ENCODE measurements at regions not wholly inside any gene's neighbourhood (a gene's known extent, or its start where the extent isn't known, plus 50 kb on each side); places are given as distances from the start of the nearest gene placed in this dataset.

GRCh38 chr13:40476175-40476958, 190.1 kb downstream of the FOXO1 start:
- DNase-seq: no peak

DNA sequence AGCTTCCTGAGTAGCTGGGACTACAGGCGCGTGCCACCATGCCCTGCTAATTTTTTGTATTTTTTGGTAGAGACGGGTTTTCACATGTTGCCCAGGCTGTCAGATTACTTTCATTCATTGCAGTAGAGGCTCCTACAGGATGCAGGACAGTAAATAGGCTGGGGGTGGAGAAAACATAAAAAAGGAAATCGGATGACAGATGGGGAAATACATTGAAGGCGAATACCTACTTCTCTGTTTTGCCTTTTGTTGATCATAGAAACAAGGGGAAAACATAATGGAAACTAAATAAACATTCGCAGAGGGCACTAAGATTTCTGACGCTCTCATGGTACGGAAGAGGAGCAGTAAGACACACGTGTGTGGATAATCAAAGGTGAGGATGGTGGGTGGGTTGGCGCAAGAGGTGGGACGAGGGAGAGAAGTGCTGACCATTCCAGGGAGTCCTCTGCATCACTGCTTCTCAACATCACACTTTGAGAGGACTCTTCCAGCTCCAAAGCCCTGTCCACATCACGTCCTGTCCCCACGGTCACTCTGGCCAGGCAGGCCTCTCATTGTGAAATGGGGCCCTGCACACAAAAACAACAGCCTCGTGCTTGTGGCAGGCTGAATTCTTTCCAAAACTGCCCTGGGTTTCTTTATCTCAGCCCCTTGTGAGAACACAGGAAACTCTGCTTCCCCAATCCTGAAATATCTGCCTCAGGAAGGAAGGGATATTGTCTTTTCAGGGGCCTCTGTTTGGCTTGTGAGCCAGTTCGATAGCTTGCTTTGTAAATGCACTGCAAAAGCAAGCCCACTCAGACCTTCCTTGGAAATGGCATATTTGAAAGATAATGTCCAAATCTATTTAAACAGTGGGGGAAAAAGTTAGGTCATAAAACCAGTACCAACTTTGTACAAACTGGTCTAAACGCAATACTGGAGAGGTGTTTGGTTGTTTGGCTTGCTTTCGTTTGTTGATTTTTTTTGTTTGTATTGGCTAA, 188.5 kb downstream of the FOXO1 start:
- DNase-seq: no peak

DNA sequence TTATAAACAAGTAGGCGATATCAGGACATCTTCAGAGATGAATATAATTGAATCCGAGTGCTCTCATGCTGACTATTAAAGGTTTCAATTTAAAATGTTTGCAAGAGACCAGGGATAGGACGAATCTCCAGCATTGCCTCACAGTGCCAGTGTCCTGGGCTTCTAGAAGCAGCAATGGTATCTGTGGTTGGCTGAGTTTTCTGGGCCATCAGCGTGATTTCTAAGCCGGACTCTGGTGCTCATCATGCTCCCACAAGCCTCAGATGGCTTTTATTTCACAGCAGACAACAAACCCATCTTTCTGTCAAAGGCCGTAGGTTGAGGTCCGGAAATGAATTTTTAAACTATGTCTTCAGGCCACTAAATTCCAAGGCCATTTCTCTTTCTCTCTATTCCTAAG, 187.7 kb downstream of the FOXO1 start:
- no peak for DNase-seq

DNA sequence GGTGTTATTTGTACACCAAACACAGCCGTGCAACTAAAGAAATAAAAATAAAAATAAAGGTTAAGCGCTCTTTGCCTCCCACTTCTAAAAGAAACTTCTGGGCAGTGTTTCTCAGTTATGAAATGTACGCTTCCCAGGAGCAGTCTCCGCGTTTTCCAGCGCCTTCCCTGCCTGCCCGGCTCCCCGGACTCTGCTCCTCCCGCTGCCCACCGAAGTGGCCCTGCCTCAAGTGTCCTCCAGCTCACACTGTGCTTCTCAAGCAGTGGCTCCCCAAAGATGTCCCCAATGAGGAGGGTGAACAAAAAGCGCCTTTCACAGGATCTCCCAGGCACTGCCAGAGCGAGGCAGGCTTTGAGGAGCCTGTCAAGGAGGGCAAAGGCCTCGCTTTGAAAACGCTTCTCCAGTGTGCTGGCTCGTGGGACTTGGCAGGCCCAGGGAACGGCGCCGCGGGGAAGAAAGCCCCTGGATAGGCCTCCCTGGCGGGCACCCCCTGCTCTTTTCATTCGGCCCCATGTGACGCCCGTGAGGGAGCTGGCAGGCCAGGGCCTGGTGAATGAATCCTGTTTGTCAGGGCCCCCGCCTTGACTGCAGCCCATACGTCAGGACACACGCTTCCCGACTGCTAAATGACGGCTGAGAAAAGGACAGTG, 187.1 kb downstream of the FOXO1 start:
- no peak for DNase-seq

- no peak for DNase-seq
Measured at GRCh38 chr13:40480012-40480914, 186.2 kb downstream of the FOXO1 start.

DNA sequence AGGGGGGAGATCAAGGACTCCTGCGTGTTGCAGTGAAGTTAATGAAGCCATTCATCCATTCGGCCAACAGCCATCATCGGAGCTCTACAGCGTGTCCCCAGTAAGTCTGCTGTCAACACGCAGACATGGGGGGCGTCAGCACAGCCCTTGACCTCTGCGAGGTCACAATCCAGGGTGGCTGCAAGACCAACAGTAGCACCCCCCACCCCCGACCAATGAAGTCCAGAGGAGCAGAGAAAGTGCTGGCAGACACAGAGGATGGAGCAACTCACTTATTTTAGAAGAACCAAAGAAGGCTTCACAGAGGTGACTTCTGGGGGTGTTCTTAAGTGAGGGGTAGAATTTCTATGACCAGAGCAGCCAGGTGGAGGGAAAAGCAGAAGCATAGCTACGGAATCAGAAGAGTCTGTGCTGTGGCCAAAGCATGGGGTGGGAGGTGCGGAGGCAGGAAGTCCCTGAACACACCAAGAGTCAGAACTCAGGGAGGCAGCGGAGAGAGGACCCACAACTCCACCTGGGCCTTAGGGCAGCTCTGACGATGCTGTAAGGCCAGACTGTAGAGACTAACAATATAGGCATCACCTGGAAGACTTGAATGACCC, 185.4 kb downstream of the FOXO1 start:
- DNase-seq: no peak

GRCh38 chr13:40483601-40484000, 182.8 kb downstream of the FOXO1 start:
- no peak for DNase-seq

GRCh38 chr13:40484101-40484800, 182.2 kb downstream of the FOXO1 start:
- no peak for DNase-seq

GRCh38 chr13:40484974-40485373, 181.5 kb downstream of the FOXO1 start:
- DNase-seq: no peak

DNA sequence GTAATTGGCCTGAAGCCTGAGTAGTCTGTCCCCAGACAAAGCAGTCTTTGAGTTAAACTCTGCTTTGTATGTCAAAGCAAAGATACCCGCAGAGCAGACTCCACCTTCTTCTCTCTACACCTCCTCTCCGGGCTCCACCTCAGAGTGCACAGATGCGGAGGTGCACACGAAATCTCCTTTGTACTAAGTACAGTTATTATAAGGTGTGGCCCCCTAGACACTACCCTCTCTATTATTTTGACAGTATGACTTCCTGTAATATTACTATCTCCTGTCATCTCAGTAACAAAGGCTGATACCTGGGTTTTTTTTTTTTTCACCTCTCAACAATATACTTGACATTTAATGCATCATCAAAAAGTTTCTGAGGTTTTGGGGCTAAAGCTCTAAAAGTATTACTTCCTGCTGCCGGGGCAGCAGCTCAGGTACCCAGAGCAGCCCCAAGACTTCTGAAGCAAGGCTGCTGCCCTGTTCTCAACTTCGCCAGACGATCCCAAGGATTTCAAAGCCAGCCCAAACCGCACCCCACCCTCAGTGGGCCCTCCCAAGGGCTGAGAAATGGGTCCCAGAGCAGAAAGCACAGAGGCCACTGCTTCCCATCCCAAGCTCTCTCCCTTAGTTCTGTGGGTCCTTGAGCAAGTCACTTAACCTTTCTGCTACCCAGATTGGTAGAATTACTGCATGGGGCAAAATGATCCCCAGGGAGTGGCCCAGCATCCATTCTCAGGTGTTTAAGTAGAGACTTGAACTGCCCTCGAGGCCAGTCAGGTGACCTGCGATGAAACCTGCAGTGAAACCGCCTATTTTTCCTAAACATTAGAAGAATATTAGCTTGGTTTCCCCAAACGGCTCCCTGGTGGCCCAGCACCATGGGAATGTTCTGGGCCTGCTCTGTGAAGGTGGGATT, 180.6 kb downstream of the FOXO1 start:
- DNase-seq: no peak

DNA sequence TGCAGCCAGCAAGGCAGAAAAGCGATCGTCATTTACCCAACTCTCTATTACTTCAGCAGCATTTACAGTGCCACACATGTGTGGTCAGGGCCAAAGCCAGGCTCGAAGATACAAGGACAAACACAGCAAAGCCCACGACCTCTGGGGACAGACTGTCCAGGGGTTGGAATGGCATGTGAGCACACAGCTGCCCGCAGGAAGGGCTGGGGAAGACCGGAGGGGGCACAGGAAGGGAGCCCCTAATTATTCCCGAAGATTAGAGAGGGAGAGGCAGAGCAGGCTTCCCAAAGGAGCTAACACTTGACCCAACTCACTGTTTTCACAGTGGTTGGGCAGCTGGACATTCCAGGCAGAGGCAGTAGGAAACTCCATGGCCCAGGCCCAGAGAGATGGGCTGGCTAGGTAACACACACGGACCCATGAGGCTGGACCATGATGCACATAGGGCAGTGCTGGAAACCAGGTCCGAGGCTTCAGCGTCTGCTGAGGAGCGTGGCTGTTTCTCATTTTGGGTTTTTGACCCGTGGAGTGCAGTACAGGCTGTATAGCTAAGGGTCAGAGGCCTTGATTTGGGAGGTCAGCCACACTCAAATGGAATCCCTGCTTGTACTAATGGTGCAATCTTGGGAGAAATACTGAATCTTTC, 179.8 kb downstream of the FOXO1 start:
- DNase-seq: no peak

DNA sequence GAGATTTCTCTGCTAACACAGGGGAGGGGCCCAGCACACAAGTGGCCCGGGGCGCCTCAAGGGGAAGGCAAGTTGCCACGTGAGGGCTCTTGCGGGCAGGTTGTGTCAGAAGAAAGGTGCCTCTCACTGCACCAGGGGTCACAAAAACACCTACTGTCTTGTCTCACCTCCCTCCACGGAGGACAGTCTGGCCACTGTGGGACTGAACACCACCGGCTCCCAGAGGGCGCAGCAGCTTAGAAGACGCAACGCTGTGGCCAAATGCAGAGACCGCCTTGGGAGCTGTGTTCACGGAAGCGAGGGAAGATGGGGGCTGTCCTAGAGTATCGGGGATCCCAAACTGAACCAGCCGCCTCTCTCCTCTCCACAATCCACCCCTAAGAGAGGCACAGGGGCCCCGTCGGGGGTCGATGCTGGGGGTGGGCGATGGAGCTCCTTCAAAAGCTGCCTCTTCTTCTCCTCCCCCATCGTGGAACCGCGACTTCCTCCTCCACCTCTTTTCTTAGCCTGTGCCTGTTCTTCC, 177.5 kb downstream of the FOXO1 start:
- DNase-seq: no peak

DNA sequence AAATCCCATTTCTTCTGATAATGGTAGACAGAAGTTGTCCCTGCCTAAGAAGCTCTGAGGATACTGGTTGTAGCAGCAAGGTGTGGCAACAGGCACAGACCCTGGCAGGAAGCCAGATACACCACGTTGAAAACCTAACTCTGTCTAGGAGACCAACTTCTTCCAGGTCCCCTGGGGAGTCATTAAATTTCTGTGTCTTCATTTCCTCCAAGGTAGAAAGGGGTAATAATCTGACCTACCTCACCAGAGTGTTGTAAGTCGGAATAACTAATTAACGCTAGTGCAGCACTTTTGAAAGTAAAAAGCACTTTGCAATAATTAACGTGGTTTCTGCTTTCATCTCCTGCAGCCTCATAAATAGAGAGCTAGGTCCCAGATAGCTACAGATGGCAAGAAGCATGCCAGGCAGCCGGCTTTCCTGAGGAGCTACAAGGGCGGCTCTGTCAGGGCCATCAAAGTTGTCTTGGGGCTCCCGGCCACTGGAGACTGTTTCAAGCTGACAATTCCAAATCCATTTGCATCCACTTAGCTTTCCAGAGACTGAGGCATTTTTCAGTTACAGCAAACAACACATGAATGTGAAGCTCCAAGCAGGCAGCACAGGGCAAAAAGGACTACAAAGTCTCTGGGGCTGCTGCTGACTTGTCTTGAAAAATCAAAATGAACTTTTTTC, 176.2 kb downstream of the FOXO1 start:
- no peak for DNase-seq

DNA sequence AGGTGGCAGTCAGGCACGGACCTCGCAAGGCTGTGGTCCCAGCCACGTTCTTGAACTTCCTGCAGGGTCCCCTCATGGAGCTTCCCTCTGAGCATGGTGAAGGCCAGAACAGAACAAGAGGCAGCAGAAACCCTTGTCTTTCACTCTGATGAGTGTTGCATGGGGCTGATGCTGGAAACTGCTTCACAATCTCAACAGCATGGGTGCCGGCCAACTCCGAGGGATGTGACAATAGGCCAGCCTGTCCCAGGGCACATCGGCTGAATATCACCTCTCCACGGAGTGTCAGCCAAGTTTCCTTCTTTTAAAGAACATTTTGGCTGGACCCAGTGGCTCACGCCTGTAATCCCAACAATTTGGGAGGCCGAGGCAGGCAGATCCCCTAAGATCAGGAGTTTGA, 173.9 kb downstream of the FOXO1 start:
- DNase-seq: no peak

DNA sequence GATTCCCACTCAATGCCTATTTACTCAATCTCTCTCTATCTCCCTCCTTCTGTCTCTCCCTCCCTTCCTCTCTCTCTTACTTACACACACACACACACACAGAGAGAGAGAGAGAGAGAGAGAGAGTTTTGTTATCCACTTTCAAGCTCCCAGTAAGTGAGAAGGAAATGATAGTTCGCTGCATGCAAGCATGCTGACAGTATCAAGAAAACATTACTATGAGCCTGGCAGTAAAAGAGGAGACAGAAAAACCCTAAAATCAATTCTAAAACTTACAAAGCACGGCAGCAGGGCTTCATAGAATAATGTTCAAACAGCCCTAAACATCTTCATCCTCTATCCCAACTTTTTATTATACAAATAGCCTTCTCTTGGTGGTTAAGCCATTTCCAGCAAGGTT, 171.9 kb downstream of the FOXO1 start:
- DNase-seq: no peak

- DNase-seq: no peak
Measured at GRCh38 chr13:40494946-40495620, 171.4 kb downstream of the FOXO1 start.

DNA sequence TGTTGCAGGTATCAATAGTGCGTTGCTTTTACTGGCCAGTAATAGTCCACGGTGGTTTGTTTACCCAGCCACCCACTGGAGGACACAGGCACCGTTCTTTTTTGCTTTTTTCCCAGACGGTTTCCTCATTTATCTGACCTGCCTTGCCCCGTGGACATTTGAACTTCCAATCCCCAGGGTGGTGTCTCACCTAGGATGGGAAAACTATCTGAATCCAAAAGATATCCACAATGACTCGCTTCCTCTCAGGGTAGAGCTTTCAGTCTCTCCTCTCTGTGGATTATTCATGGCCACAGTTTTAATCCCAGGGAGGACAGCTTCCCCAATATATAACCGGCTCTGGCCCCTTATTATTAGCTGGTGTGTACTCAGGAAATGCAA, 170.8 kb downstream of the FOXO1 start:
- no peak for DNase-seq
